Calu3 (cell line): ENCODE measurements at regions not wholly inside any gene's neighbourhood (a gene's known extent, or its start where the extent isn't known, plus 50 kb on each side); places are given as distances from the start of the nearest gene placed in this dataset.

Experiments used
- BruUV-seq: library from RNA; stranded (reverse); fragments of 400-500 nt; replicated peaks from 2 replicates; lab custom pipeline; 2021; lab: Mats Ljungman, UMichigan
- CTCF ChIA-PET: fragments of 300-600 bp; sonication (Branson Sonifier 250); formaldehyde crosslinking; loops from one replicate; lab custom pipeline; 2022; ENCODE audit warnings: antibody characterized with exemption; lab: Charles Lee
- DNase-seq: peaks from one replicate; pipeline ENCODE4 v3.0.0; 2022
- H3K27ac Mint-ChIP-seq: one replicate; pipeline ENCODE4 v1.8.0; 2022; ENCODE audit warnings: mixed read lengths; ENCODE audit not compliant: unreplicated experiment
- H3K27me3 Mint-ChIP-seq: one replicate; pipeline ENCODE4 v1.8.0; 2022; ENCODE audit warnings: mixed read lengths; ENCODE audit not compliant: unreplicated experiment
- H3K36me3 Mint-ChIP-seq: one replicate; pipeline ENCODE4 v1.8.0; 2022; ENCODE audit warnings: mild to moderate bottlenecking, moderate library complexity, mixed read lengths; ENCODE audit not compliant: insufficient read depth, unreplicated experiment
- H3K4me1 Mint-ChIP-seq: one replicate; pipeline ENCODE4 v1.8.0; 2022; ENCODE audit warnings: mild to moderate bottlenecking, low read depth, mixed read lengths; ENCODE audit not compliant: unreplicated experiment
- H3K4me3 Mint-ChIP-seq: one replicate; pipeline ENCODE4 v1.8.0; 2022; ENCODE audit warnings: mild to moderate bottlenecking, low read depth, moderate library complexity, mixed read lengths; ENCODE audit not compliant: unreplicated experiment
- H3K9me3 Mint-ChIP-seq: one replicate; pipeline ENCODE4 v1.8.0; 2022; ENCODE audit warnings: low read depth, mixed read lengths; ENCODE audit not compliant: unreplicated experiment
- intact Hi-C: fragments of 100-400 bp; cut with micrococcal nuclease; formaldehyde crosslinking; loops from one replicate; pipeline ENCODE4 v1.10.0; 2022; ENCODE audit not compliant: unreplicated experiment
- TF ChIP-seq, protein P1 (sequence below): fragments of 200-600 bp; IDR thresholded peaks from one replicate; pipeline ENCODE4 v1.8.0; 2022; ENCODE audit warnings: antibody characterized with exemption; ENCODE audit not compliant: unreplicated experiment

DNA sequence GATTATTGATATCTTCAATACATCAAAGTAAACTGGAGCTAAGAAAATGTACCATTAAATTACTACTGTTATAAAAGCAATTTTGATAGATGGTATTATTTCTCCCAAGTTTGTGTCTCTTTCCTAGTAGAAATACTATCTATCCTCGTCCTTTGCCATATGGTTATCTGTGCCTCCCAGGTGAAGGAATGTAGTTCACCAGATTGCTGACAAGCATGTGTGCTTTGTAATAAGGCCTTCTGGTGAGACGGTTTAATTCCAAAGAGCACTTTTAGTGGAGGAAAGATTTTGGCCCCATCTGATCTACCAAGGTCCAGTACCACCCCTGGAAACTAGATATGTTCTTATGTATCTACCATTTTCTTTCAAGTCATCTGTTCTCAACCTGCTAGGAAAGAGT is 243.6 kb downstream of the DLEU7 start:
- CTCF ChIA-PET: no interaction called here

GRCh38 chr13:50608370-50608769 is 235.1 kb downstream of the DLEU7 start:
- BruUV-seq: no TSS peak
- CTCF ChIA-PET: no interaction called here
- TF ChIP-seq, protein P1, sequence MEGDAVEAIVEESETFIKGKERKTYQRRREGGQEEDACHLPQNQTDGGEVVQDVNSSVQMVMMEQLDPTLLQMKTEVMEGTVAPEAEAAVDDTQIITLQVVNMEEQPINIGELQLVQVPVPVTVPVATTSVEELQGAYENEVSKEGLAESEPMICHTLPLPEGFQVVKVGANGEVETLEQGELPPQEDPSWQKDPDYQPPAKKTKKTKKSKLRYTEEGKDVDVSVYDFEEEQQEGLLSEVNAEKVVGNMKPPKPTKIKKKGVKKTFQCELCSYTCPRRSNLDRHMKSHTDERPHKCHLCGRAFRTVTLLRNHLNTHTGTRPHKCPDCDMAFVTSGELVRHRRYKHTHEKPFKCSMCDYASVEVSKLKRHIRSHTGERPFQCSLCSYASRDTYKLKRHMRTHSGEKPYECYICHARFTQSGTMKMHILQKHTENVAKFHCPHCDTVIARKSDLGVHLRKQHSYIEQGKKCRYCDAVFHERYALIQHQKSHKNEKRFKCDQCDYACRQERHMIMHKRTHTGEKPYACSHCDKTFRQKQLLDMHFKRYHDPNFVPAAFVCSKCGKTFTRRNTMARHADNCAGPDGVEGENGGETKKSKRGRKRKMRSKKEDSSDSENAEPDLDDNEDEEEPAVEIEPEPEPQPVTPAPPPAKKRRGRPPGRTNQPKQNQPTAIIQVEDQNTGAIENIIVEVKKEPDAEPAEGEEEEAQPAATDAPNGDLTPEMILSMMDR: no peak
- H3K4me1 Mint-ChIP-seq: no peaks in the 10 kb centered on the region
- no peak for DNase-seq
- peaks cover 14% of the 10 kb centered on the region for H3K27me3 Mint-ChIP-seq
- H3K27ac Mint-ChIP-seq: no peak overlapping the region
- H3K36me3 Mint-ChIP-seq: no peaks in the 10 kb centered on the region
- intact Hi-C loops: no loop called here
- no peaks in the 10 kb centered on the region for H3K9me3 Mint-ChIP-seq
- H3K4me3 Mint-ChIP-seq: no peak overlapping the region

More for the DNA sequence above, 243.6 kb downstream of the DLEU7 start:
- no peak for DNase-seq
- Mint-ChIP-seq H3K4me1 (no peaks in the 10 kb centered on the region), H3K27ac (no peak overlapping the region), H3K36me3 (no peaks in the 10 kb centered on the region), H3K27me3 (peaks cover 13% of the 10 kb centered on the region), H3K4me3 (no peak overlapping the region), H3K9me3 (no peaks in the 10 kb centered on the region)
- TF ChIP-seq, protein P1: no peak
- intact Hi-C loops: no loop called here
- no TSS peak for BruUV-seq

GRCh38 chr13:50609011-50609410 is 234.5 kb downstream of the DLEU7 start:
- no peaks in the 10 kb centered on the region for H3K9me3 Mint-ChIP-seq
- H3K4me3 Mint-ChIP-seq: no peak overlapping the region
- BruUV-seq: no TSS peak
- DNase-seq: no peak
- H3K27ac Mint-ChIP-seq: no peak overlapping the region
- no peaks in the 10 kb centered on the region for H3K36me3 Mint-ChIP-seq
- peaks cover 14% of the 10 kb centered on the region for H3K27me3 Mint-ChIP-seq
- no peaks in the 10 kb centered on the region for H3K4me1 Mint-ChIP-seq
- intact Hi-C loops: no loop called here
- TF ChIP-seq, protein P1: no peak
- CTCF ChIA-PET: no interaction called here

DNA sequence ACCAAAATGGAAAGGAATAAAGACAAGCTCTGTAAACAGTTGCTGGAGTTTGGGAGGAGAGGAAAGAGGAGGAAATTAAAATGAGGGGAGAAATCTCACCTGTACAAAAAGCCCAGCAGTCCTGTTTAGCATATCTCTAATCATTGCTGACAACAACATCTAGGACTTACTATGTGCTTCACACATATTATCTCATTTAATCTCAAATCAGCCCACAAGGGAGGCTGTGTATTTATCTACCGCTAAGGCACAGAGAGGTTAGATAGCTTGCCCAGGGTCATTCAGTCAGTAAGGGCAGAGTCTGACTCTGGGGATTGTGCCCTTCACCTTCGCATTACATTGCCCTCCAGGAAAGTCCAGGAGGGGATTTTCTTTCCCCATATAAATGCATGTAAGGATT is 233.3 kb downstream of the DLEU7 start:
- peaks cover 14% of the 10 kb centered on the region for H3K27me3 Mint-ChIP-seq
- TF ChIP-seq, protein P1: no peak
- DNase-seq: no peak
- CTCF ChIA-PET: no interaction called here
- H3K4me1 Mint-ChIP-seq: no peaks in the 10 kb centered on the region
- no peaks in the 10 kb centered on the region for H3K36me3 Mint-ChIP-seq
- H3K4me3 Mint-ChIP-seq: no peak overlapping the region
- intact Hi-C loops: no loop called here
- no peaks in the 10 kb centered on the region for H3K9me3 Mint-ChIP-seq
- H3K27ac Mint-ChIP-seq: no peak overlapping the region
- no TSS peak for BruUV-seq
